ENCODE measurements at regions not wholly inside any gene's neighbourhood (a gene's known extent, or its start where the extent isn't known, plus 50 kb on each side); places are given as distances from the start of the nearest gene placed in this dataset.
"Not testable (repeated sequence)": the region's sequence is repeated elsewhere in the genome, so short reads cannot be mapped to it uniquely, and the experiment has no call there.

DNA sequence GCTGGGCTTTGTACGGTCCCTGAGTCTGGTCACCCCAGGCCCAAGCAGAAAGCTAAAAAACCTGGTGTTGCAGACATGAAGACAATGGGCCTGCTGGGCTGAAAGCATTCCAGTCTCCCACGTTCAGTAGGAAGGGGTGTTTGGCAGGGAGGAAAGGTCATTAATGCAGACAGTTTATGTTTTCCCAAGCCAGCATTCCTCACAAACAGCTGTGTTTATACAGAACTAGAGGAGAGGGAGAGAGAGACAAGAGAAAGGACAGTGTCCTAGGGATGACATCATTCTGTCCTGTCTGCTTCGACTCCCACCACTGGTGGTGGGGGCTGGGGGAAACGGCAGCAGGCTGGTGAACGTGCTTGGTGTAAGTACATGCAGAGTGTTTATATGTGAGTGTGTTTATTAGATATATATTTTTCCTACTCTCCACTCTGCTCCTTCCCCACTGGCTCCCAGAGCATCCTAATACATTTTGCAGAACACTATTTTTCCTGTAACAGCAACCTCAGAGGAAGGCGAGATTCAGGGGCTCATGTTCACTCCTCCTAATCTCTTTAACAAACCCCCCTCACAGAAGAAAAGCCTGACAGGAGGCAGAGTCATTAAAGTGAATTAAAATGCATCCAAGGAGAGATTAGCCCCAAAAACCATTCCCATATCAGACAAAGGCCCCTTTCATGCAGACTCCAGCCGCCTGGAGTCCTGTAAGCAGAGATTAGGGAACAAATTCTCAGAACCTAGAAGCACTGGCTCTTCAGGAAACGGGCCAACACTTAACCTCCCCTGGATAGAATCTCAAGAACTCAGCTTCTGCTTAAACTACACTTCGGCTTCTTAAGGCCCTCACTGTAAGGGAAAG is 380.4 kb downstream of the TNS1 start:
- no peak for DNase-seq

DNA sequence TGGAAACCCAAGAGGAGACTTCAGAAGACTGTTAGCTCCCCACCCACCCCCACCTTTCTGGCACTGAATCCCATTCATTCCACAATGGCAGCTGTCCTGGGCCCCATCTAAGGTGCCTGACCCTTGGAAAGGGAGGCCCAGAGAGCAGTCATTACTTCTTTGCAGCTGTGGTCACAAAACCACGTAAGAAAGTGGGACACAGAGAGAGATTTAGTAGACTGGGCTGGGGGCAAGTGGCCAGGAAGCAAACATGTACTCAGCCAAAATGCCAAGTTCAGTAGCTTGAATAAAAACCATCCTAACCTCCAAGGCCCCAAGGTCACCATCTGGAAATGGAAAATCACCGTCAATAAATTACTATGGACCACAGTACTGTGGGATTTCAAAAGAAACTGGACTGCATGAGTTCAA is 381.4 kb downstream of the TNS1 start:
- no peak for DNase-seq

DNA sequence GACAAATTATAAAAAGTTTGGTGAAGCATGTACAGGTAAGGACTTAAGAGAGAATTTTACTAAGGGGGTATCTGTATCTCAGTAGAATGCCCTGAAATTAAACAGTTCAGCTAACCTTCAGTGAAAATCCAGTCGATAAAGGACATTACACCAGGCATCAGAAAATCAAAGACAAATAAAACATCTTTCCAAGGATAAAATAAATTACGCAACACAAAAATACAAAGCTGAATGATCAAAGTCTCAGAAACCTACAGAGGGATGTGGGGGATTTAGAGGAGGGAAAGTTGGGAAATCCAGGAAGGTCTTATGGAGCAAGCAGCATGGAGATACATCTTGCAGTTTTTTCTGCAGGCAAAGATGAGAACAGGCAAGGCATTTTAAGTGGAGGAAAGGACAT is 384.1 kb downstream of the TNS1 start:
- no peak for DNase-seq

DNA sequence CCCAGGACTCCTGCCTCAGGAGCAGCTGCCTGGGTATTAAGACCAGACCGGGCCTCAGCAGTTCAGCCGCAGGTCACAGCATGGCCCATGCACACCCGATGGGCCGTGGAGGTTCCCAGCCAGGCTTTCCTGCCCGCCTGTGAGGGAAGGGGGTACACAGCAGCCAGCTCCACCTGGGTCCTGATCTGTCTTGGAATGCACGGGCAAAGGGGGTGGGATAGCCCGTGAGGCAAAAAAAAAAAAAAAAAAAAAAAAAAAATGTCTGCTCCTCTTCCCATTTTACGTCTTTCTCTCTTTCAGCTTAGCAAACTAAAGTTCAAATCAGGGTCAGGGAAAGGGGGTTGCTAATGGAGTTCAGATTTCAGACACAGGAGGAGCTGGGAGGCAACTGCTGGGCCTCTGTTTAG is 385.2 kb downstream of the TNS1 start:
- no peak for DNase-seq

DNA sequence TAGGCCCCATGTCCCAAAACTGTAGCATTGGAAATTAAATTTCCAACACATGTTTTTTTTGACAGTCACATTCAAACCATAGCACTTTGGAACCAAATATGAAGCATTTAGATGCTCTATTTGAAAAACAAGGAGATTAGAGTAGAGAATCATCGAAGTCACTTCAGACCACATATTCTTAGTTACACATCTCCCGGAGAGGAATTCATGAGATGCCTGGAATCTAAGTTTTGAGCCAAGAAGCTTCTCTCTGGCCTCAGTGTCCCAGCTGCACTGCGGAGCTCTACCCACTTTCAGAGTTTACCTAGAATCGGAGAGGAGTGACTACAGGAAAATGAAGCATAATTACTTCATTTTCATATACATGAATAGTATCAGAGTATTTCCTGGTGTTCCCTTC is 385.9 kb downstream of the TNS1 start:
- DNase-seq = no peak

DNA sequence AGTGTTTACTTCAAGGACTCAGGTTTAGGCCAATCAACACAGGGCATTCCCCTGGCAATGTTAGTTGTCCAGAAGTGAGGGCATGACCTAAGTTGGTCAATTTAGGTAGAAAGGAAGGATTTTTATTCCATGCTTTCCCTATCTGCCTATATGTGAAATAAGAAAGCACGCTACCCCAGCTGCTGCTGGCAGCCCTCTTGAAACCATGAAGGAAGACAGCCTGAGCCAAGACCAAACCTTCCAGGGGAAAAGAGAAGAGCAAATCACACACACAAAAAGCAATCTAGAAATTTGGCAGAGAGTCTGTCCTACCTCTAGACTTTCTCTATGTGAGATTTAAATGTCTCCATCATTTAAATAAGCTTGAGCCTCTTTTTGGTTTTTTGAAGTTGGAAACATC is 387.6 kb downstream of the TNS1 start:
- DNase-seq = no peak

DNA sequence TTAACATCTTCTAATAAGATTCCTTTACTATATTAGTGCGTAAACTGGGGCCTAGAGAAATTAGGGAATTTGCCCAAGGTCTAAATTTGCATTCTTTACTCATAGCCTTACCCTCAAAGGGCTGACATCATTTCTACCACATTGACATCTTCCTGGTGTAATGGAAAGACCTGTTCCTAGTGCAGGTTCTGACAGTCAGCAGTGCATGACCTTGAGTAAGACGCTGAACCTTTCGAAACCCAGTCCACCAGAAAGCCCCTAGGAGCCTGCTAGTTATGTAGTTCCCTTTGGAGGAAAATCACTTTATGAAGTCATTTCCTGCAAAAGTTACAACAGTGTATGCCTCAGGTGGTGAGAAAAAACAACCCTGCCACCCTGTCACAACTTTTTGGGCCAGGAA is 388.3 kb downstream of the TNS1 start:
- no peak for DNase-seq

DNA sequence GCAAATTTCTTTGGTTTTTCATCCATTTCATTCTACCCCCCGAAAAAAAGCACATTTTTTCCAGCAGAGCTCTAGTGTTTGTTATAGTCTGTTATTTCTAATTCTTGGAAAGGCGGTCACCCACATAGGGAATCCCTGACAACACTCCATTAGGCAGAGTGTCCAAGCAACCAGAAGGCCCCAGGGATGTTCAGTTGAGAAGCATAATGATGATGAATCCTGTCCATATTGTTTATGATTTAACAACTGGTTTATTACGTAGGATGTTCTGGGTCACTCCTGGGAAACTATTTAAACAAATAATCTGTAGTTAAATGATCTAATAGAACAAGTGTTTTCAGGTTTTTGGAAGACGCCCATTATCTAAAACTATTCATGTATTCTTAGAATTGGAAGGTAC is 388.7 kb downstream of the TNS1 start:
- DNase-seq = no peak

DNA sequence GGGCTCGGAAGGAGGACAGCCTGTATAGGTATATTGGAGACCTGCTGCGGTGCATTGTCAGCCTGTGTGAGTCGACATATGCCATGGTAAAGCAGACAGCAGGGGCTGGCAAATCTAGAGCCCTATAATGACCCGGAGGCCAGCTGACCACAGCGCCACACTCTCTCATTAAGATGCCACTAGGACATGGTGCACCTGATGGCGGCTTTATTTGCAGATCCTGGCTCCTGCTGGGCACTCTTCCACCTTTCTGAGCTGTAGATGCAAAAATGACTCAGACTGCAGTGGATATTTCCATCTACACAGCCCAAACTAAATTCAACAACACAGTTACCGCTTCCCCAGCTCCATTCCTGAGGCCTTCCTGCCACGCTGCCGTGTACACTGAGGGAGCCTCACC is 389.9 kb downstream of the TNS1 start:
- no peak for DNase-seq

DNA sequence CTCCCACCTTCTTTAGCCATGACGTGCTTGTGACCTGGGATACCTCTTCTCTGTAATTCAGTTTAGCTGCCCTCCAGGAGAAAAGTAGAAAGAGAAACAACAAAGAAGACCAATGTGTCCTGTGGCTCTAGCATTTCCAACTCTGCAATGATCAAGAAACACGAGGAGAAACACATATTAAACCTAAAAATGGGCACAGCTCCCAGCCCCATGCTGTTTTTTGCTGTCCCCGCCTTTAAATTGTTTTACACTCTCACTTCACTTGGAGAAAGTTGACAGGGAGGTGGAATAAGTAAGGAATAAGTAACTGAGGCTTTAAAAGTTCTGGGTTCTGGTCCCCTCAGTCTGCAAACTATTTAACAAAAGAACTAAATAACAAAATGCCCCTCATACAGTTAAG is 390.6 kb downstream of the TNS1 start:
- no peak for DNase-seq

DNA sequence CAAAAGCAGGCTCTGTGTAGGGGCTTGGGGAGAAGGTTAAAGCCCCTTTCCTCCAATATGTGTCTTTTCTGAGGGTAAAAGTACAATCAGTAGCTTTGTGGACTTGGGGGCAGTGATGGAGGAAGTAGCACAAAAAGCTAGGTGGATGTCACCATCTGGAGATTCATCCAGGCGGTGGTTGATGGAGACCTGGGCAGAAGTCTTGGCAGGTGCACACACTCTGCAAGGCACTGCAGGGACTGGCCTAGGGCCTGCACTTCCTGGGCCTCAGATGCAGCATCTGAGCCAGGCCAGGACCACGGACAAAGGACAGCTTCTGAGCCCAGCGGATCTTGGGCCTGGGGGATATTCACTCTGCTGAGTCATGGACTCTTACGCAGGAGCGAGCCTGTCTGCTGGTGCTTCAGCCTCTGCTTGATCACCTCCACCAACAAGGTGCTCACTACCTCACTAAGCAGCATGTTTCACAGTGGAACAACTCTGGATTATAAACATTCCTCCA is 391.1 kb downstream of the TNS1 start:
- DNase-seq = no peak

DNA sequence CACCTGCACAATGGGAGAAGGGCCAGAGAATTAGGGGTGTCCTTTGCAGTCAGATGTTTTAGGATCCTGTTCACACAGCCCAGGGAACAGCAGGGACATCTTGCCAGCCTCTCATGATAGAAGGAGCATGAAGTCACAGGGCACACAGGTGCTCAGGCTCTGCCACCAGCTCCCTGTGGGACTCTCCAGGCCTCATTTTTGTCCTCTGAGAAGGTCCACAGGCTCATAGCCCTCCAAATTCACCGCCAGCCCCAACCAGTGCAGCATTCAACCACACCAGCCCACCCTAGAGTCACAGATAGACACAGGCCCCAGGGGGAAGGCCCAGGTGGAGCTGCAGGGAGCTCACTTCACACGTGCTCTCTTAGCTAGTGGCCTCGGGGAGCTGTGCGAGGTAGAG is 391.7 kb downstream of the TNS1 start:
- no peak for DNase-seq

DNA sequence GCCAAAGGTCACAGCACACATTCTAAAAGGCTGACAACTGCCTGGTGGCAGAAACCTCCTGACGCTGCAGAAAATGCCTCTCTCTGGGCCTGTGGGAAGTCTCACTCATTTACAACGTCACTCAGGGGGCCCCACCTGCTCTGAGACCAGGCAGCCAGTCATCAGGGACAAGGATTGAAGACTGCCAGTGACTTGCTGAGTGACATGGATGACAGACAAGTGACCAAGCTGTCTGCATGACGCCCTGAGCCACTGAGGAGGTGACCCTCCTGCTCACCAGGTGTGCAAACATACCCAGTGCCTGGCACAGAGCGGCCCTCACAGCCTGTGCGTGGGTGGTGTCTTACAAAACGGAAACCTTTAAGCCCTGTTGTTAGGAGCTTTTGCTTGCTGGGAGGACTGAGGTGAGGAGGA is 392.4 kb downstream of the TNS1 start:
- no peak for DNase-seq

DNA sequence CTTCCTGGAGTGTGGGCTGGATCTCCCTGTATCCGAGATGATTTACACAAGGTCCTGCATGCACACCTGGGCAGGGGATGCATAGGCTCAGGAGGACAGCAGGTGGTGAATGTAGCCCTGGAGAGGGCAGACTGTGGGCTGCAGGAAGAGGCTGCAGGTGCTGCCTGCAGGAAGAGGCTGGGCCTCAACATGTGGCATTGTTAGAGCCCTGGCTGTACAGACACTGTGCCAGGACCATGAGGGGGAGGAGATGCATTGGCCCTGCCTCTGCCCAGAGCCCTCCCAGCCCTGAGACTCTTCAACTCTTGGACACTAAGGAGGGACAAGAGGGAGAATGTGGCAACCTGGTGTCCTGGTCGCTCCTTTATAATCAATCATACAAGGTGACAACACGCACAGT is 392.8 kb downstream of the TNS1 start:
- DNase-seq = no peak

DNA sequence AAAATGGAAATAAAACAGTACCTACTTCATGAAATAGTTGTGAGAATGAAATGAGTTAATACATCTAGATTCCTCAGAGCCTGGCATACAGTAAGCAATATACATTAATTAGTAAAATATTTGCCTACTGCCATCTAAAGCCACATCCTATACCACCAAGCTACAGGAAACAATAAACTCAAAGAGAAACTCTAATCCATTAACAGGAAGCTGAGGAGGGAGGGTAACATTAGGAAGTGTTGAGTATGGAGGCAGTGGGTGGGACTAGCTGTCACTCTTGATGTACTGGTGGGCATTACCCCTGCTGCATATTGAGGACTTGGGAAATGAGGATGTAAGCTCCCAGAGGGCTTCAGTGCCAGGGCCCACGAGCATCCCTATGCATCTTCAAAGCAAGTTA is 396.5 kb downstream of the TNS1 start:
- DNase-seq = no peak

DNA sequence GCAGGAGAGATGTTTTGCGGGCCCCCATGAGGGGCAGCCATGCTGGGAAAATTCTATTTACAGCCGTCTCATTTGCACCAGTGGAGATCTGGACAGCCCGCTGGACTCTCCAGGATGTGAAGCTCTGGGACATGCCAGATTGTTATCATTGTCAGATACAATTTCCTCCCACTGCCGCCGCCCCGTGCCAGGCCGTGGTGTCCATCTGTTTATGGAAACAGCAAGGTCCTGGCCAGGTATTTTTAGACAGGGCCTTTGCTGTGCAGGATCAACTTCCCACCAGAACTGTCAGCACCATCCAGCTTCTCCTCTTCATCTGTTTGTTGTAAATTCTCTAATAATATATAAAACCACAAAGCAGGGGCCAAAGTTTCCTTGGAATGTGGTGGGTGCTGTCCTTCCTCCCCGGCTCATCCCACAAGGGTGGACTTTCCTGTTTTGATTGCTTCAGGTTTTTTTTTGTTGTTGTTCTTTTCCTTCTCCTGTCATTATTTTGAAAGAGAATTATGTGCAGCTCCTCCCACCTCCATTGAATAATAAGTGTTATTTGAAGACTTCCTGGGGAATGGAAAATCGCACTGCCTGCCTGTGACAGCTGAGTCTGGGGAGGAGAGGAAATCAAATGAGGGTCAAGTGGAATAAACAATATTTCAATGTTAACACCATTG is 398.1 kb downstream of the TNS1 start:
- DNase-seq = no peak

DNA sequence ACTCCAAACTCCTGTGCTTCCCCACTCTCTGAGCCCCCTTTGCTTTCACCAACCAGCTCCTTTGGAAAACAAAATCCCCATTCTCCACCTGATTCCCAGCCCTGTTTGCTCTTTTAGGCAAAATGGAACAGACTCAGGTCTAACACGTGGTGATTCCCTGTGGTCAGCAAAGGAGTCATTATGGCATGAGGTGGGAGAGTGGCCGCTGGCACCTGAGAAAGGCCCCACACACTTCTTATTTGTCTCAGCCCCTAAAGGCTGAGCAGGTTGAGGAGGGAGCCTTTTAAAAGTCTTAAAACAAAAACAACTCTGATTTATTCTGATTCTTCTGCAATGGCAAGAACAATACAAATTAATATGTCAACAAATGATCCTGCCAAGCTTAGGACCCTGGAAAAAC is 401.2 kb downstream of the TNS1 start:
- DNase-seq = no peak

DNA sequence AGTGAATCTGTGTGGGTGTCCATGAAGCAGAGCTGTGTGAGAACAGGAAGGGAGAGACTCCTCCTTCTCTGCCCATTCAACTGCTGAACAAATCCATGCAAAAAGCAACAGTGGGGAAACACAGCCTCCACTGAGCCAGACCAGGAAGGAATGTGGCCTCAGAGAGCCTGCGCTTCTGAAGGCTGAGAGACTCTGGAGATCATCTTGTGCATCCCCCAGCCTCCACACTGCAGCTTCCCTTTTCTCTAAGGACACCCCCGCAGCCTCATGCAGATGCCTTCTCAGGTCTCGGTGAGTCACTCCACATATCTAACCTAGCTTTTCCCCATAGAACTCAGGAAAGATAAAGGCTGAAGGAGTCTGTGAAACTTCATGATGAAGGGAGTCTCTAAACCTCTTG is 402.9 kb downstream of the TNS1 start:
- no peak for DNase-seq

DNA sequence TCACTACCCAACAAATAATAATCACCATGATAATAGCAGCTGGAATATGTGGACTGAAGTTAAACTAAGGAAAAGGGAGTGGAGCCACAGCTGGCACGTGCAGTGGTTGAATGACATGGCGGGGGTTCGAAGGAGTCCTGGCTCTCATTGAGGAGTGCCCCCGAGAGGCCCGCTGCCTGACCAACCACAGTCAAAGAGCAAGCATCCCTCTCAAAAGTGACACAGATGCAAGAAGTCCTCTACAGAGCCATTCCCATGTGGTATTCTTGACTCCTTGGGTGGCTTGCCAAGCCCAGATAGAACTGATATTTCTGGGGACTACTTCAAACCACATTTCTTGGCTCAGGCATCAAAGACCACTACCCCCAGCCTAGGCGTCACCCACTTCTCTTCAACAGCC is 405.1 kb downstream of the TNS1 start:
- no peak for DNase-seq

DNA sequence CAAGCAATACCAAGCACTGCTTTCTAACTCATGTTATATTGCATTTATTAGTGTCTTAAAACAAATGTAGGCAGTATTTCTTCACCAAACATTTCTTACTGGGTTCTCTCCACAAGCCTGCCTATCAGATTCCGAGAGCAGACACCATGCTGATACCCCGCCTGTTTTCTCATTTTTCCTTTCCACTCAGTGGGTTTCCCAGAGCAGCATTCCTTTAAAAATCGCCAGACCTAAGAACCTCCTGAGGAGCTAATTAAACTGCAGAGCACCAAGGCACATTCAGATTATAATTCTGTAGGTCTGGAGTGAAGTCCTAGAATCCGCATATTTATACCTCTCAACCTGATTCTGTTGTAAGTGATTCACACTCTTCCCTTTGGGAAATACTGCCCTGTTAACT is 405.6 kb downstream of the TNS1 start:
- no peak for DNase-seq

DNA sequence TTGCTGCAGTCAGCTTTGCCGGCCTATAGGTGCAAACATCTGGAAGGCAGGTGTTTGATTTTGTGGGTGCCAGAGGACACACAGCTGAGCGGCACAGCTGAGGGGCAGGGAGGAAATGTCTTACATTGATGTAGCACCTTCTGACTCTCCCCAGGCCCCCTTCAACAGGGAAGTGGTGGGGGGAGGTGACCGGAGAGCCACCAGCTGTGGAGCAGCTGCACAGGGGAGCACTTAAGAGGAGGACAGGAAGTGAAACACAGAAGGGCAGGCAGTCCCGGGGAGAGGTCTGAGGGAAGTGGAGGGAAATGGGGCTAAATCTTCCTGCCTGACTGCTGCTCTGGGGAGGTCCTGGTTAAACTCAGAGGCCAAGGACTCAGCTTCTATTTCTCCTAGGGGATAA is 409.1 kb downstream of the TNS1 start:
- DNase-seq = no peak

DNA sequence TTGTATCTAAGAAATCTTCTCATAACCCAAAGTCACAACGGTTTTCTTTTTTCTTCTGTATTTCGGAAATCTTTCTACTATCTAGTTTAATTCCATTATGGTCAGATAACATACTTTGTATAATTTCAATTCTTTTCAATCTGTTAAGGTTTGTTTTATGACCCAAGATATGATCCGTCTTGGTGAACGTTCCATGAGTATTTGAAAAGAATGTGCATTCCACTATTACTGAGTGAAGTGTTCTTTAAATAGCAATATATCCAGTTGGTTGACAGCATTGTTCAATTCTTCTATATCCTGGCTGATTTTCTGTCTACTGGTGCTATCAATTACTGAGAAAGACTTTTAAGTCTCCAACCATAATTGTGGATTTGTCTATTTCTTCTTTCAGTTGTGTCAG is 414.5 kb downstream of the TNS1 start:
- no peak for DNase-seq

DNA sequence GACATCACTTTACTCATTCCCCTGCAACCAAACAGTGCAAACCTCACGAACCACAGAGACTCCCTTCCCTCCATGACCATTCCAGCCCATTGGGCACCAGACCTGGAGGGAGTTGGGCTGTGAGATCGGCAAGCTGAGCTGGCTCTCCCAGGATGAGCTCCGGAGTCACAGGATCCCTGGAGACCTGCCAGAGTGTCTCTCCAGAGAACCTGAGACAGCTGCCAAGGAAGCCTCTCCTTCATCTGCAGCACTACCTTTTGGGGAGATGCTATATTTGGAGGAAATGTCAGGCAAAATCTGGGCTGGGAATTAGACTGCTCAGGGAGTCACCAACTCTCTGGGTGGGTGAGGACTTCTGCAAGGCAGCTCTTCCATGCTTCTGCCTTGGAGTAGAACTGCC is 417.4 kb downstream of the TNS1 start:
- DNase-seq = no peak

DNA sequence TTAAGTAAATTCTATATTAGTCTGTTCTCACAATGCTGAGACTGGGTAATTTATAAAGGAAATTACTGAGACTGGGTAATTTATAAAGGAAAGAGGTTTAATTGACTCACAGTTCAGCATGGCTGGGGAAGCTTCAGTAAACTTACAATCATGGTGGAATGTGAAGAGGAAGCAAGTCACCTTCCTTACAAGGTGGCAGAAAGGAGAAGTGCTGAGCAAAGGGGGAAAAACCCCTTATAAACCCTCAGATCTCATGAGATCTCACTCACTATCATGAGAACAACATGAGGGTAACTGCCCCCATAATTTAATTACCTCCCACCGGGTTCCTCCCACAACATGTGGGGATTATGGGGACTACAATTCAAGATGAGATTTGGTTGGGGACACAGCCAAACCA is 422.4 kb downstream of the TNS1 start:
- not testable (repeated sequence) for DNase-seq

DNA sequence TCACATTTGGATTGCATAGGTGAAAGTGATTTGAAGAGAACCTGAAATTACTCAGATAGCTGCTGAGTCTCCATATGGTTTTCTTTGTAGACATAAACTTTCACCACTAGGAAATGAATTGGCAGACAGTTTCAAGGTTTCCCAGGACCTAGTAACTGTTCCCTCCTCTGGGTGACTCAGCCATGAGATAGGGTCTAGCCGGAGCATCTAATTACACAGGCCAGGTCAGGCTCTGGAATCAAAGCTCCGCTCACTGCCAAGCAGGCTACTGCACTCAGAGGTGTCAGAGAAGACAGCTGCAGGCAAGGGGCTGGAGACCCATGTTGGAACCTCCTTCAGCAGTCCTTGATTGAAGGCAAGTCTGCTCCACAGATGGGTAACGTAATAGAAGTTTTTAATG is 429.2 kb downstream of the TNS1 start:
- DNase-seq = no peak
